Stimulated activated CD4-positive, alpha-beta T cell treated with anti-CD3 and anti-CD28 coated beads, Interleukin-12 subunit alpha, Interleukin-12 subunit beta, amount 100 ng/mL, for 48 hours (primary cell): ENCODE measurements at regions not wholly inside any gene's neighbourhood (a gene's known extent, or its start where the extent isn't known, plus 50 kb on each side); places are given as distances from the start of the nearest gene placed in this dataset.
A peak's percentile ranks its signal among the peaks of the same experiment; 100 is the strongest.

ENCODE experiments used
- DNase-seq, 3 donors: peaks; one replicate each; pipeline ENCODE4 v3.0.0-alpha.2; 2020; ENCODE audit warnings: low read depth in 2 of 3, low spot score in 1 of 3

GRCh38 chr13:88552966-88553365 is 881.8 kb downstream of the SLITRK5 start:
- DNase-seq: no peak

DNA sequence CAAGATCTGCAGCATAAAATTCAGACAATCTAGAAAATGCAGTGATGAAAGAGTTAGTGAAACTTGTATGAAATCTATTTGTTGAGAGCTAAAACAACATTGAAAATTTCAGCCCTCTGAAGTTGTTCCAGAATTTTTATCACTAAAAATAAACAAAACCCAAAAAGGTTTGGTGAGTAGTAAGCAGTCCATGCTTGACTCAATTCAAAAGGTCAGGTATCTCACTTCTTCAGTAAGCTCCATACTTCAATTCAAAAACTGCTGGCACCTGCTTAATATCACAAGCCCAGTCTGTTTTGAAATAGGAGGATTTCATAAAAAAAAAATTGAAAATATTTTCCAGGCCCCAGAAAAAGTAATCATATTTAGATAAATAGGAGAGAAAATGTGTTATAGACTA is 894.4 kb downstream of the SLITRK5 start:
- DNase-seq: no peak

DNA sequence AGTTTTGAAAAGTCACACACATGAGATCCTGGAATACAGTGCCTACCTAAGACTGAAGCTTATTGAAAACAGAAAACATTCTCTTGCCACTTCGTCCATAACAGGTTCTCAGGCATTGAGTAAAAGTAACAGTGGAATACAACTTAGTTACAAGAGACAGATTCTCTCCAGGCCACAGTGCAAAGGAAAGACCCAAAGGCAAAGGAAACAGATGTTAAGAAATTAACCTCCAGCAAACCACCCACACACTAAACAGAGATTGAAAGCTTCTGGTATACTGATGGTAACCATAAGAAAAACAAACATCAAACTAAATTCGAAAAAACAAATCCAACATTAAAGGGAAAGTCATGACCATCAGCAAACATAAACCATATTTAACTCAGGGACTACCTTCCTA is 914.7 kb downstream of the SLITRK5 start:
- no peak for DNase-seq

GRCh38 chr13:88586263-88586662 is 915.1 kb downstream of the SLITRK5 start:
- no peak for DNase-seq

DNA sequence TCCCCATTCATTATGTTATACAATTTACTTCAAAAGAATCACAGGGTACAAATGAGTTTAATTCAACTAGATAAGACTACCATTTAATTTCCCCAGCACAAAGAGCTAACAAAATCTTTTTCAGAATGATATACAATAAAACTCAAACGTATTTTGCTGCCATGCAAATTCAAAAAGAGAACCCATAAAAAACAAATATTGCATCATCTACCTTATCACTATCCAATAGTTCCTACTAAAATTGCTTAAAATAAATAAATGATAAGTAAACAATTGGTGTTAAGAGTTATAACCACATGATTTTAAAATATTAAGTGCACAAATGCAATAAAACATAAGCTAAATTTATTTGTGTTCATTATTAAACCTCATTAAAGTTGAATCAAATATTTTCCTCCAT is 919.4 kb downstream of the SLITRK5 start:
- no peak for DNase-seq

GRCh38 chr13:88592105-88592504 is 920.9 kb downstream of the SLITRK5 start:
- DNase-seq: no peak

GRCh38 chr13:88601949-88602348 is 930.8 kb downstream of the SLITRK5 start:
- no peak for DNase-seq

GRCh38 chr13:88602786-88603777 is 931.9 kb downstream of the SLITRK5 start:
- no peak for DNase-seq

DNA sequence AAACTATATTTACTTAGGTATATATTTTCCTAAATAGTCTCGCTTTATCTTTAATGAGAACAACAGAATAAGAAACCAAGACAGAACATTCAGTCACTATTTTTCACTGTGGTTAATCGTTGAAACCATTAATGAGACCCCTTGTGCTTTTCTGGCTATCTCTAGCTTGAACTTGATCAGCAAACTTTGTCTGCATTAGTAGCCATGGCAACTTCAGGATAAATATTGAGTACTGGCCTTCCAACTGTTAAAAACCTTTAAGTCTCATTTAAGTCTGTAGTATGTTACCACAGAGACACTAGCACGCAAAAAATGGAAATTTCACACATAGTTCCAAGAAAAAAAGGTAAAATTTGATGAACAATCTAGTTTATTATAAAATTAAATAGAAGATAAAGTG is 946.0 kb downstream of the SLITRK5 start:
- DNase-seq: no peak

DNA sequence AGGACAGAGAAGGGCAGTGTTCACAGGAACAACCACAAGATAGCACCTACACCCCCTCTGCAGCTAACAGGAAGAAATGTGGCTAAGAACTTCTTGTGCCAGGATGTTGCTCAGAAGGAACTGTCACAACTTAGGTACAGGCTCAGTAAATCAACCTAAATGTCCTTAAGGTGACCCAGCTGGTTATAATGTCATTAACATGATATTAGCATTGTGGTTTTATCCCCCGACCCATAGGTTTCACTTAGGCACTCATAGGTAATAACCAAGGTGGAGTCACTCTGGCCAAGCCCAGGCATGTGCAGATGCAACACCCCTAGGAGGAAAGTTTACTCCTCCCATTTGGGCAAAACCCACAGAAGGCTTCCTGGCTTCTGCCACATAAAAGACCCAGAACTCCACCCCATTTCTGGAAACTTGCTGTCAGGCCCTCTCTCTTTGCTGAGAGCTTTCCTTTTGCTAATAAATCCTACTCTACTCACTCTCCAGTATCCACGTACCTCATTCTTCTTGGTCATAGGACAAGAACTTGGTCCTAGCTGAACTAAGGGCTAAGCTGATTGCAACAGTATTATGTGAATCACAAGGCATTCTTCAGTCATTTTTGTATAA is 951.3 kb downstream of the SLITRK5 start:
- peak in 1 of 3 donors; percentile 5 for DNase-seq

- no peak for DNase-seq
These were observed 952.0 kb downstream of the SLITRK5 start for GRCh38 chr13:88623150-88623549.

GRCh38 chr13:88627071-88627470 is 955.9 kb downstream of the SLITRK5 start:
- no peak for DNase-seq

GRCh38 chr13:88628882-88629281 is 957.7 kb downstream of the SLITRK5 start:
- no peak for DNase-seq

GRCh38 chr13:88637935-88638334 is 966.8 kb downstream of the SLITRK5 start:
- no peak for DNase-seq

DNA sequence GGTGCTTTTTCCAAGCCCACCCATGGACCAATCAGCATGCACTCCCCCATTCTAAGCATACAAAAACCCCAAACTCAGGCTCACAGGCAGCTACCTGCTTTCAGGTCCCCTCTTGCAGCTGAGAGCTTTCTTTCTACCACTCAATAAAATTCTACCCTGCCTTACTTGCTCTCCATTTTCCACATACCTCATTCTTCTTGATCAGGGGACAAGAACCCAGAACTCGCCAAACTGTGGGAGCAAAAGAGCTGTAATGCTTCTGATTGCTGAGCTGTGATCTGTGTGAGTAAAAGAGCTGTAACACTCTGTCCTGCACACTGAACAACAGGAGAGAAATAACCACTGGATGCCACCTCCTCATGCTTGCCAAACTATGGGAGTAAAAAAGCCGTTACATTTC is 972.1 kb downstream of the SLITRK5 start:
- DNase-seq: no peak

DNA sequence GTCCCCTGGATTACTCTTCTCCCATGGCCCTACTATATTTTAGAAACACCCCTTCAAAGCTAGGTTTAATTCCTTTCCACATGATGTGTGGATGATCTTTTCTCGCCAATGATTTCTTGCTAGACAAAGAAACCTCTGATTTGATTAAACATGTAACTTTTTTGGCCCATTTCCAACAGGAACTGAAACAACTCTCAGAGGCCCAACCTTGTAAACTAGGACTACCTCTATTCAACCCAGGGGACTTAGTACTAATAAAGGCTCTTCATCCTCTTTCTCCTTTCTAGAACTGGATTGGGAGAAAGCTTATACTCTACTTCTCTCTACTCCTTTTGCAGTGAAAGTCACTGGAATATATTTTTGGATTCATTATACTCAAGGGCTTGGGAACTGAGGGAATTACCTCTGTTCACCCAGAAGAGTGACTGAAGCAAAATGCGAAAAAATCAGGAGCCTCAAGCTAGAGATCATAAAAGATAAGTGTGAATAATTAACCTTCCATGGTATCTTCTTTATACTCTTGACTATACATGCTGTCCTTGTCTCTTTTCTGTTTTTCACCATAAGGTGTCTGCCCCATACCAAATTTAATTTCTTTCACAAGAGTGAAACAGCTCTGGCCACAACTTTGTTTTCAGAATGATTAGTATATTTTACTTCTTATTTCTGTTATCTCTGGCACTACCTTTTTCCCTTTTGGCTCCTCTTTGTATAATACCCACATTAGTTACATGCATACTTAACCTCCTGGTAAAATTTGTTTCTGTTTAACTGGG is 977.6 kb downstream of the SLITRK5 start:
- no peak for DNase-seq

DNA sequence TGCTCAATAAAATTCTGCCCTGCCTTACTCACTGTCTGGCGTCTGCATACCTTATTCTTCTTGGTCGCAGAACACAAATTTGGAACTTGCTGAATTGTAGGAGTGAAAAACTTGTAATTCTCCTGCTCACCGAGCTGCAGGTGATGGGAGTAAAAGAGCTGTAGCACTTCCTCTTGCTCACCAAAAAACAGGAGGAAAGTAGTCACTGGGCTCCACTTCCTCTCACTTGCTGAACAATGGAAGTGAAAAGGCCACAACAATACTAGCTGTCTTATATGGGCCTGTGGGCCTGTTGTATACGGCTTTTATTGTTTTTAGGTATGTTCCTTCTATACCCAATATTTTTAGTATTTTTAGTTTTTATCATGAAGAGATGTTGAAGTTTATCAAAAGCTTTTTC is 978.7 kb downstream of the SLITRK5 start:
- DNase-seq: no peak

DNA sequence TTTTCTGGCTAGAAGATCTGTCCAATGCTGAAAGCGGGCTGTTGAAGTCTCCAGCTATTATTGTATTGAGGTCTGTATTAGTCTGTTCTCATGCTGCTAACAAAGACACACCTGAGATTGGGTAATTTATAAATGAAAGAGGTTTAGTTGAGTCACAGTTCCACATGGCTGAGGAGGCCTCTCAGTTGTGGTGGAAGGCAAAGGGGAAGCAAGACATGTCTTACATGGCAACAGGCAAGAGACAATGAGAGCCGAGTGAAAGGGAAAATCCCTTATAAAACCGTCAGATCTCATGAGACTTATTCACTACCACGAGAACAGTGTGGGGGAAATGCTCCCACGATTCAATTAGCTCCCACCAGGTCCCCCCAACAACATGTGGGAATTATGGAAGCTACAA is 980.4 kb downstream of the SLITRK5 start:
- no peak for DNase-seq

- no peak for DNase-seq
These were observed 985.6 kb downstream of the SLITRK5 start for GRCh38 chr13:88656751-88657150.

- no peak for DNase-seq
These were observed 999.3 kb downstream of the SLITRK5 start for GRCh38 chr13:88670509-88670908.

DNA sequence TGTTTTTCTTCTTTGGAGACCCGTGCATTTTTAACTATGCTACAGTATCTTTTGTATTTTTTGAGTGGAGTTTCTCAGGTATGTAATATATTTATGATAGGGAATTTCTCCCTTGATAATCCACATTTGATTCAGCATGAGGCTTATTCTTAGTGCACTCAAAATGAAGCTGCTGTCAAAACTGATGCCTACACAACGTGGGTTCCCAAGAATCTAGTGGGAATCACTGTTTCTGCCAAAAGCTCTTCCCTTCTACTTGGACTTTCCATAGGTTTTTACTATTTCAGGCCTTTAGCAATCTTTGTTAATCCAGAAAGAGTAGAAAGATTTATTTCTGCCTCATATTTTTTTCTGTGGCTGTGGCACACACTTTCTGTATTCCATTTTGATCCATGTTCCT is 1003.7 kb downstream of the SLITRK5 start:
- DNase-seq: no peak
